ENCODE measurements at regions not wholly inside any gene's neighbourhood (a gene's known extent, or its start where the extent isn't known, plus 50 kb on each side); places are given as distances from the start of the nearest gene placed in this dataset.

DNA sequence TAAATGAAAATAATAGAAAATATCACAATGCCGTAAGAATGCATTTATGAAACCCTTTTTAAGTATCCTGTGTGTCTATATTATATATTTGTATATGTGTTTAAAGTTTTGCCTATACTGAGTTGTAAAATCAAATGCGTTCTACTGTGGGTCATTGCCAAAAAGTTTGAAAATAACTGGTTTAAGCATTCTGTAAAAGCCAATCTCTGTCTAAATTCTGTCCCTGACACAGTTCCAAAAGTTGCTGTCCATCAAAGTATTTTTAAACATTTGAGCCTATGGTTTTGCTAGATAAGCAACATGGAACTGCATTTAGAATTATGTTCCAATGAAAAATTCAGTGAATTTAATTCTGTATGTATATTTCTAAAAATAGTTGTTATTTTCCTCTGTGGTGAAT lies 1360.4 kb upstream of the CRIM1 start:
- TF ChIP-seq, protein P1, sequence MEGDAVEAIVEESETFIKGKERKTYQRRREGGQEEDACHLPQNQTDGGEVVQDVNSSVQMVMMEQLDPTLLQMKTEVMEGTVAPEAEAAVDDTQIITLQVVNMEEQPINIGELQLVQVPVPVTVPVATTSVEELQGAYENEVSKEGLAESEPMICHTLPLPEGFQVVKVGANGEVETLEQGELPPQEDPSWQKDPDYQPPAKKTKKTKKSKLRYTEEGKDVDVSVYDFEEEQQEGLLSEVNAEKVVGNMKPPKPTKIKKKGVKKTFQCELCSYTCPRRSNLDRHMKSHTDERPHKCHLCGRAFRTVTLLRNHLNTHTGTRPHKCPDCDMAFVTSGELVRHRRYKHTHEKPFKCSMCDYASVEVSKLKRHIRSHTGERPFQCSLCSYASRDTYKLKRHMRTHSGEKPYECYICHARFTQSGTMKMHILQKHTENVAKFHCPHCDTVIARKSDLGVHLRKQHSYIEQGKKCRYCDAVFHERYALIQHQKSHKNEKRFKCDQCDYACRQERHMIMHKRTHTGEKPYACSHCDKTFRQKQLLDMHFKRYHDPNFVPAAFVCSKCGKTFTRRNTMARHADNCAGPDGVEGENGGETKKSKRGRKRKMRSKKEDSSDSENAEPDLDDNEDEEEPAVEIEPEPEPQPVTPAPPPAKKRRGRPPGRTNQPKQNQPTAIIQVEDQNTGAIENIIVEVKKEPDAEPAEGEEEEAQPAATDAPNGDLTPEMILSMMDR (IDR thresholded peaks at IDR 0.05; ENCODE audit: borderline replicate concordance) = no peak
- Histone ChIP-seq H3K27me3 (ENCODE audit: low read depth) (no peaks in the 10 kb centered on the region), H3K36me3 (no peaks in the 10 kb centered on the region), H3K4me1 (no peaks in the 10 kb centered on the region), H3K4me3 (no peak overlapping the region), H3K9me3 (replicated peaks) (no peaks in the 10 kb centered on the region), H3K27ac (replicated peaks) (no peak overlapping the region)
- no peak for DNase-seq
- intact Hi-C loops (cut with micrococcal nuclease) = no loop called here

DNA sequence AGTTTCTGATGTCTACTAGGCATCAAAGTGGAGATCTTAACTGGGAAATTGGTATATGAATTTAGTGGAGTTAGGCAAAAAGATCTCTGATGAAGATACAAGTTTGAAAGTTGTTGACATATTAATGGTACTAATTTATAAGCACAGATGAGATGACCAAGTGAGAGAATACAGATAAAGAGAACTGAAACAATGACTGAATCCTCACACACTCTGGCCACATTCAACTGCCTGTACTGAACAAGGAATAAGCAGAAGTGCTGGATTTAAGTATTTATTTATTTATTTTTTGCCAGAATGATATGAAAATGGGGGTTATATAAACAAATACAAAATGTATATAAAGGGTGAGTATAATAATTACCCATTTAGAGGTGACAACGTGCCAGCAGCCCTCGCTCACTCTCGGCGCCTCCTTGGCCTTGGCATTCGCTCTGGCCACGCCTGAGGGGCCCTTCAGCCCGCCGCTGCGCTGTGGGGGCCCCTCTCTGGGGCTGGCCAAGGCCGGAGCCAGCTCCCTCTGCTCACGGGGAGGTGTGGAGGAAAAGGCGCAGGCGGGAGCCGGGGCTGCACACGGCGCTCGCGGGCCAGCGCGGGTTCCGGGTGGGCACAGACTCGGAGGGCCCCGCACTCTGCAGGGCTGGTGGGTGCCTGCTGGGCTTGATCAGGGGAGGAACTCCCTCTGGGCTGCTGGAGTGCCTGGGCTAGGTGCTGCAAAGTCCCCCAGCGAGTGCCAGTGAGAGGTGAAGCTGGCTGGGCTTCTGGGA lies 1363.9 kb upstream of the CRIM1 start:
- H3K27ac ChIP-seq (replicated peaks) = no peak overlapping the region
- TF ChIP-seq, protein P1 (IDR thresholded peaks at IDR 0.05; ENCODE audit: borderline replicate concordance) = no peak
- no peak overlapping the region for H3K4me3 ChIP-seq
- H3K4me1 ChIP-seq = no peaks in the 10 kb centered on the region
- H3K9me3 ChIP-seq (replicated peaks) = no peaks in the 10 kb centered on the region
- intact Hi-C loops (cut with micrococcal nuclease) = no loop called here
- no peak for DNase-seq
- H3K27me3 ChIP-seq (ENCODE audit: low read depth) = no peaks in the 10 kb centered on the region
- H3K36me3 ChIP-seq = no peaks in the 10 kb centered on the region

DNA sequence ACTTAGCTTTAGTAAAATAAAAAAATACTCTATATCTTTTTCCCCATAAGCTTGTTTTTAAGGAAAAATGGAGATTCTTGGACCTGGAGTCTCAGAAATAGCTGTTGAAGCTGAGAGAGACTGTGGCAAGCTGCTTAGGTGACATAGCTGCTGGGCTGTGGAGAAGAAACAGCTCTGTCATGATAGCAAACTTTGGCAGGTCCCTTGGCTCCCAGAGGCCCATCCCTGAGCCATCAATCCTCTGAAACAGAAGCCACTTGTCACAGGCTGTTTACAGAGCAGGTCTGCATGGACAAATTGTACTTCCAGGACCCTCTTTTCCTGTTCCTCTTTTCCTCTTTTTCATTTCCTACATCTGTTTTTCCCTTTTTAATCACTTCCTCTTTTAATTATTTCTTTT lies 1370.1 kb upstream of the CRIM1 start:
- Histone ChIP-seq H3K36me3 (no peaks in the 10 kb centered on the region), H3K27ac (replicated peaks) (no peak overlapping the region), H3K4me1 (no peaks in the 10 kb centered on the region), H3K27me3 (ENCODE audit: low read depth) (no peaks in the 10 kb centered on the region), H3K4me3 (no peak overlapping the region), H3K9me3 (replicated peaks) (peaks cover 23% of the 10 kb centered on the region)
- DNase-seq = no peak
- intact Hi-C loops (cut with micrococcal nuclease) = no loop called here
- TF ChIP-seq, protein P1 (IDR thresholded peaks at IDR 0.05; ENCODE audit: borderline replicate concordance) = no peak

DNA sequence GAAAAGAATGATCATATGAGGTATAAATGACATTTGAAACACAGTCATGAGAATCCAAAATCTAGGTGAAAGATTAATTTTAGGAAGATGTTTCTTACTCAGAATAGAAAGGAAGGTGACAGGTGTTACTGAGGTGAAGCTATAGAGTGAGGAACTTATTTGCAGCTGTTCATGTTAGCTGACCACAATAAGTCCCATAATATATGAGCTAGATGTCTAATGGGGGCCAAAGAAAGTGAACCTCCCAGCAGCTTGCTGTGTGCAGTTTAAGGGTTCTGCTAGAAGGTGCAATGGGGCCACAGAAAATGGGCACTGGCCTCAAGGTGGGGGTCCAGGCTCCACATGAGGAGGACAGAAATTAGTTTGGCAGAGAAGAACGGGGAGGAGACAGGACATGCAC lies 1374.9 kb upstream of the CRIM1 start:
- intact Hi-C loops (cut with micrococcal nuclease) = no loop called here
- H3K36me3 ChIP-seq = no peaks in the 10 kb centered on the region
- H3K4me3 ChIP-seq = no peak overlapping the region
- H3K9me3 ChIP-seq (replicated peaks) = peaks cover 23% of the 10 kb centered on the region
- H3K27ac ChIP-seq (replicated peaks) = no peak overlapping the region
- no peaks in the 10 kb centered on the region for H3K27me3 ChIP-seq (ENCODE audit: low read depth)
- H3K4me1 ChIP-seq = no peaks in the 10 kb centered on the region
- no peak for DNase-seq
- TF ChIP-seq, protein P1 (IDR thresholded peaks at IDR 0.05; ENCODE audit: borderline replicate concordance) = no peak

DNA sequence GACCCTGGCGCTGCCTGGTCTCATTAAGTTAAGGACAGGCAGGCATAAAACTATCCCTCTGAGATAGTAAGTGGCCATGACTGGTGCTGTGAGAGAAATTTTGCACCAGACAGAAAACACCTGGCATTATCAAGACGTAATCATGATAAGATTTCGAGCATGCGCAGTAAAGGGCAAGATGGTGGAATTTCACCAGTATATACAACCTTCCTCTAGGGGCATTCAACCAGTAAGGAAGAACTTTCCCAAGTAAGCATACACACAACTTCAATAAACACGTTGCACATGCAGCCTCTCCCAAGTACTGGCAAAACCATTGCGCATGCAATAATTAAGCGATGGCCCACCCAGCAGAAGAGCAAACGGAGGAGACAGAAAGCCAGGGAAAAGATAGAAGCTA lies 1376.4 kb upstream of the CRIM1 start:
- no peak overlapping the region for H3K4me3 ChIP-seq

More for the DNA sequence above, 1376.4 kb upstream of the CRIM1 start:
- Histone ChIP-seq H3K9me3 (replicated peaks) (peaks cover 21% of the 10 kb centered on the region), H3K27me3 (ENCODE audit: low read depth) (no peaks in the 10 kb centered on the region), H3K36me3 (no peaks in the 10 kb centered on the region), H3K4me1 (no peaks in the 10 kb centered on the region), H3K27ac (replicated peaks) (no peak overlapping the region)
- no peak for DNase-seq
- intact Hi-C loops (cut with micrococcal nuclease) = no loop called here
- TF ChIP-seq, protein P1 (IDR thresholded peaks at IDR 0.05; ENCODE audit: borderline replicate concordance) = no peak

Measured in left ventricle myocardium inferior (tissue), 1 donor.